A549 (cell line): ENCODE measurements at regions not wholly inside any gene's neighbourhood (a gene's known extent, or its start where the extent isn't known, plus 50 kb on each side); places are given as distances from the start of the nearest gene placed in this dataset.
A peak's percentile ranks its signal among the peaks of the same experiment; 100 is the strongest.

Source experiments
- ATAC-seq, 2 experiments: fragments of 200-7000 bp in 1 of 2; fragments of >200 bp in 1 of 2; cut with Nextera tagmentation in 1 of 2; cut with Tn5 transposase in 1 of 2; 3 replicates each; pipeline versions ENCODE4 v1.8.0 to v1.9.1; 2018 to 2020; ENCODE audit warnings: mild to moderate bottlenecking in 1 of 2, moderate library complexity in 1 of 2
- CTCF ChIA-PET: fragments of 300-600 bp; sonication (Branson Sonifier 250); formaldehyde crosslinking; extraction: SDS; loops from one replicate; lab custom pipeline; 2021; ENCODE audit warnings: antibody characterized with exemption, inconsistent platforms; lab: Yijun Ruan, JAX
- POLR2A ChIA-PET: fragments of 350-600 bp; formaldehyde crosslinking; extraction: SDS; loops from one replicate; lab custom pipeline; 2021; ENCODE audit warnings: antibody characterized with exemption, inconsistent platforms; lab: Yijun Ruan, JAX
- DNase-seq, 2 experiments: peaks; one replicate each; pipeline versions ENCODE4 v3.0.0 to v3.0.0-alpha.2; 2011 to 2016; ENCODE audit warnings: low read depth in 1 of 2, low spot score in 1 of 2
- FAIRE-seq: peaks from 2 replicates; lab custom pipeline; 2011; peaks lifted over from hg19 to GRCh38; lab: Jason Lieb, UNC
- H3K27ac ChIP-seq, 2 experiments: fragments of >200 bp; sonication (Bioruptor Twin); formaldehyde crosslinking; 3 replicates each; pipeline ENCODE4 v1.5.1; 2016 to 2017
- H3K4me1 ChIP-seq: fragments of >200 bp; sonication (Bioruptor Twin); formaldehyde crosslinking; 3 replicates; pipeline ENCODE4 v1.6.1; 2016
- H3K4me2 ChIP-seq: fragments of >200 bp; sonication (Bioruptor Twin); formaldehyde crosslinking; 3 replicates; pipeline ENCODE4 v1.6.1; 2016
- H3K4me3 ChIP-seq: fragments of >200 bp; sonication (Bioruptor Twin); formaldehyde crosslinking; 3 replicates; pipeline ENCODE4 v1.5.1; 2016
- H3K9me3 ChIP-seq: fragments of >200 bp; sonication (Bioruptor Twin); formaldehyde crosslinking; 3 replicates; pipeline ENCODE4 v1.6.1; 2016
- CBX8 ChIP-seq: fragments of 200-600 bp; sonication (generic); IDR thresholded peaks from 2 replicates; pipeline ENCODE4 v1.6.1; 2016
- CHD4 ChIP-seq: fragments of 200-600 bp; sonication (generic); IDR thresholded peaks from 2 replicates; pipeline ENCODE4 v1.6.1; 2016; ENCODE audit warnings: antibody characterized with exemption, mild to moderate bottlenecking, borderline replicate concordance
- ELK1 ChIP-seq: fragments of 150-350 bp; IDR thresholded peaks from 2 replicates; pipeline ENCODE4 v1.6.1; 2014; ENCODE audit warnings: low read depth, mild to moderate bottlenecking, low read length
- EP300 ChIP-seq, 2 experiments: fragments of >200 bp; sonication (Bioruptor Twin); formaldehyde crosslinking; IDR thresholded peaks; 2 replicates in 1 of 2; 3 replicates in 1 of 2; pipeline ENCODE4 v1.6.1; 2016 to 2017
- FOSL2 ChIP-seq, 2 experiments: fragments of 450-650 bp in 1 of 2; fragments of >200 bp in 1 of 2; sonication (Bioruptor Twin) in 1 of 2; formaldehyde crosslinking; IDR thresholded peaks; 2 replicates each; pipeline versions ENCODE4 v1.5.0 to v1.6.1; 2016 to 2020; ENCODE audit warnings: mild to moderate bottlenecking in 1 of 2, moderate library complexity in 1 of 2
- HES2 ChIP-seq: fragments of >200 bp; sonication (Bioruptor Twin); formaldehyde crosslinking; IDR thresholded peaks from 2 replicates; pipeline ENCODE4 v1.6.1; 2016
- HEYL ChIP-seq: fragments of 250-450 bp; sonication (Bioruptor Pico); IDR thresholded peaks from 2 replicates; pipeline ENCODE4 v1.8.0; 2021; ENCODE audit warnings: mild to moderate bottlenecking, moderate library complexity
- HOXB13 ChIP-seq: fragments of 250-450 bp; sonication (Bioruptor Pico); IDR thresholded peaks from 2 replicates; pipeline ENCODE4 v1.5.0; 2020; ENCODE audit warnings: low read depth, mild to moderate bottlenecking, moderate library complexity
- JUNB ChIP-seq: fragments of >200 bp; sonication (Bioruptor Twin); formaldehyde crosslinking; IDR thresholded peaks from 2 replicates; pipeline ENCODE4 v1.6.1; 2016
- MAFK ChIP-seq: fragments of 450-650 bp; IDR thresholded peaks from 2 replicates; pipeline ENCODE4 v1.6.1; 2014; ENCODE audit not compliant: partially characterized antibody
- MAZ ChIP-seq: fragments of 150-350 bp; IDR thresholded peaks from 2 replicates; pipeline ENCODE4 v1.6.1; 2014; ENCODE audit warnings: antibody characterized with exemption, low read depth, low read length, borderline replicate concordance
- NFE2L2 ChIP-seq: fragments of 150-350 bp; conservative IDR thresholded peaks from 2 replicates; pipeline ENCODE4 v1.6.1; 2014; ENCODE audit warnings: low read length
- PHF8 ChIP-seq: fragments of 200-600 bp; sonication (generic); IDR thresholded peaks from 2 replicates; pipeline ENCODE4 v1.6.1; 2016; ENCODE audit warnings: low read depth, mild to moderate bottlenecking, antibody characterized with exemption, moderate library complexity, borderline replicate concordance
- POLR2AphosphoS2 ChIP-seq: conservative IDR thresholded peaks from 2 replicates; pipeline ENCODE4 v1.6.1; 2012; ENCODE audit warnings: low read length, improper control_type of control experiment, inconsistent platforms
- RAD21 ChIP-seq, 2 experiments: fragments of >200 bp in 1 of 2; sonication (Bioruptor Twin) in 1 of 2; formaldehyde crosslinking in 1 of 2; IDR thresholded peaks in 1 of 2; conservative IDR thresholded peaks in 1 of 2; 2 replicates in 1 of 2; 3 replicates in 1 of 2; pipeline ENCODE4 v1.6.1; 2012 to 2018; ENCODE audit warnings: inconsistent platforms in 1 of 2
- TFCP2L1 ChIP-seq: fragments of 250-450 bp; sonication (Bioruptor Pico); IDR thresholded peaks from 2 replicates; pipeline ENCODE4 v1.5.0; 2021; ENCODE audit warnings: mild to moderate bottlenecking
- TP53 ChIP-seq: fragments of 250-450 bp; sonication (Bioruptor Pico); IDR thresholded peaks from 2 replicates; pipeline ENCODE4 v1.5.0; 2021; ENCODE audit warnings: mild to moderate bottlenecking, moderate library complexity
- ZFP36 ChIP-seq: fragments of 450-650 bp; IDR thresholded peaks from 2 replicates; pipeline ENCODE4 v1.6.1; 2014; ENCODE audit warnings: borderline replicate concordance; ENCODE audit not compliant: partially characterized antibody
- WGBS: methylation state at CpG from one replicate; pipeline ENCODE4 v1.1.6; 2017; ENCODE audit errors: missing lambda C conversion rate; 5-methylcytosine and 5-hydroxymethylcytosine counted together
- TF ChIP-seq, protein P1 (sequence below): IDR thresholded peaks from 2 replicates; pipeline ENCODE4 v1.6.1; 2012

DNA sequence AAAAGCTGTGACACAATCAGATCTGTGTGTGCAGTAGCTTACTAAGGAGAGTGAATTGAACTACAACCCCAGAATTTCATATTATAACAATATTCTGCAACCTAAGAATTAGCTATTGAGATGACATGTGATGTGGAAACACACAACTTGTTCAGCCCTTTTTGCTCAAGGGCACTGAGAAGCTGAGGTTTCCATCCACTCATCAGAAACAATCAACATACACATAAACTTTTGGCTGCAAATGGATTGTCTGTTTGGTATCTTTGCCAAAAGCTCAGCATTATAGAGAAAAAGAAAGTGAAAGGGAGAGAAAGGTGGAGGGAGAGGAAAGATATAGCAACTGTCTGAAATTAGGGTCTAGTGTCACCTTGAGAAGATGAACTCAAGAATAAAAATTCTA lies 117.2 kb upstream of the KLF7 start:
- no peak for FAIRE-seq
- H3K27ac ChIP-seq = 0 out of 6 replicates have a peak overlapping the region, but pooled peaks of 1 of the 2 experiments have one; percentile 14
- POLR2A ChIA-PET = no interaction called here

GRCh38 chr2:207283356-207283755 lies 117.6 kb upstream of the KLF7 start:
- 90% methylated on average over 1 of the region's 1 CpG for WGBS
- H3K27ac ChIP-seq = 0 out of 6 replicates have a peak overlapping the region, but pooled peaks of 1 of the 2 experiments have one; percentile 14
- H3K9me3 ChIP-seq = no peaks in the 10 kb centered on the region
- H3K4me3 ChIP-seq = no peak overlapping the region
- ATAC-seq (peak; percentile 68 to 72), FAIRE-seq (no peak), DNase-seq (no peak)
- CTCF ChIA-PET = interaction anchor here (1.1 to 2.0 kb wide), 4 partner anchors 9 to 190 kb away, joined by 3 to 5 read pairs (median 4); no protein-coding TSS in a partner anchor
- POLR2A ChIA-PET = interaction anchor here (1.1 kb wide), 1 partner anchor 117 kb away, joined by 3 read pairs; no protein-coding TSS in a partner anchor
- no peaks in the 10 kb centered on the region for H3K4me1 ChIP-seq
- TF ChIP-seq RAD21 (conservative IDR thresholded peaks at IDR 0.05 in 1 of 2, IDR thresholded peaks at IDR 0.05 in 1 of 2) (0 out of 5 replicates have a peak, but pooled peaks of 1 of the 2 experiments have one; percentile 6), POLR2AphosphoS2 (no peak)
- no peak overlapping the region for H3K4me2 ChIP-seq

More for the DNA sequence above, 117.2 kb upstream of the KLF7 start:
- TF ChIP-seq ELK1 = no peak
- no peak for TF ChIP-seq NFE2L2
- TF ChIP-seq EP300 (IDR thresholded peaks at IDR 0.05) = no peak
- TF ChIP-seq HEYL = no peak
- no peak for TF ChIP-seq HOXB13 (CRISPR knock-in tag)
- no peak for TF ChIP-seq TP53 (CRISPR knock-in tag)
- no peak for TF ChIP-seq FOSL2 (IDR thresholded peaks at IDR 0.05)
- no peak for TF ChIP-seq FOSL2 (CRISPR knock-in tag; IDR thresholded peaks at IDR 0.05)
- TF ChIP-seq PHF8 = no peak
- TF ChIP-seq TFCP2L1 (CRISPR knock-in tag) = no peak
- TF ChIP-seq CHD4 = no peak
- no peak for TF ChIP-seq ZFP36
- no peak for TF ChIP-seq HES2
- TF ChIP-seq JUNB = no peak
- TF ChIP-seq CBX8 = no peak
- no peak for TF ChIP-seq MAFK
- no peak for TF ChIP-seq MAZ
- Histone ChIP-seq H3K4me3 (no peak overlapping the region), H3K4me2 (no peak overlapping the region), H3K4me1 (no peaks in the 10 kb centered on the region), H3K9me3 (no peaks in the 10 kb centered on the region)
- DNase-seq (no peak), ATAC-seq (no peak)
- CTCF ChIA-PET = interaction anchor here (1.1 to 2.0 kb wide), 2 partner anchors 18 to 190 kb away, joined by 4 to 5 read pairs; no protein-coding TSS in a partner anchor

GRCh38 chr2:207284556-207285472 lies 119.1 kb upstream of the KLF7 start:
- H3K9me3 ChIP-seq = no peaks in the 10 kb centered on the region
- 89% methylated on average over 5 of the region's 5 CpGs for WGBS
- no peak overlapping the region for H3K4me2 ChIP-seq
- DNase-seq (no peak), FAIRE-seq (no peak), ATAC-seq (no peak)
- no peak overlapping the region for H3K4me3 ChIP-seq
- CTCF ChIA-PET = interaction anchor here (1.2 kb wide), 2 partner anchors 8 to 189 kb away, joined by 3 read pairs; no protein-coding TSS in a partner anchor
- no peaks in the 10 kb centered on the region for H3K4me1 ChIP-seq
- TF ChIP-seq, protein P1, sequence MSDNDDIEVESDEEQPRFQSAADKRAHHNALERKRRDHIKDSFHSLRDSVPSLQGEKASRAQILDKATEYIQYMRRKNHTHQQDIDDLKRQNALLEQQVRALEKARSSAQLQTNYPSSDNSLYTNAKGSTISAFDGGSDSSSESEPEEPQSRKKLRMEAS = no peak
- TF ChIP-seq MAFK = peak; percentile 43
- H3K27ac ChIP-seq = no peak overlapping the region
- POLR2A ChIA-PET = interaction anchor here (1.1 kb wide), 1 partner anchor 118 kb away, joined by 3 read pairs; no protein-coding TSS in a partner anchor
